Right lobe of liver (tissue), 4 donors: ENCODE measurements at regions not wholly inside any gene's neighbourhood (a gene's known extent, or its start where the extent isn't known, plus 50 kb on each side); places are given as distances from the start of the nearest gene placed in this dataset.

ENCODE experiments used
- POLR2A ChIP-seq: fragments of 450-650 bp; IDR thresholded peaks from one replicate; pipeline ENCODE4 v1.6.1; 2017; ENCODE audit warnings: antibody characterized with exemption, mild to moderate bottlenecking
- TF ChIP-seq, protein P1 (sequence below), 4 donors: fragments of 200-600 bp in 3 of 4; fragments of 450-650 bp in 1 of 4; IDR thresholded peaks; one replicate each; pipeline versions ENCODE4 v1.5.1 to v1.8.0; 2016 to 2022; ENCODE audit warnings: antibody characterized with exemption in 4 of 4, mild to moderate bottlenecking in 2 of 4
- donor health status: DM: no; HTN: no; CAD: no.
- donor health status: DM: no; HTN: no; CAD: no.
- donor health status: DM: no; HTN: yes; CAD: no.

- TF ChIP-seq, protein P1, sequence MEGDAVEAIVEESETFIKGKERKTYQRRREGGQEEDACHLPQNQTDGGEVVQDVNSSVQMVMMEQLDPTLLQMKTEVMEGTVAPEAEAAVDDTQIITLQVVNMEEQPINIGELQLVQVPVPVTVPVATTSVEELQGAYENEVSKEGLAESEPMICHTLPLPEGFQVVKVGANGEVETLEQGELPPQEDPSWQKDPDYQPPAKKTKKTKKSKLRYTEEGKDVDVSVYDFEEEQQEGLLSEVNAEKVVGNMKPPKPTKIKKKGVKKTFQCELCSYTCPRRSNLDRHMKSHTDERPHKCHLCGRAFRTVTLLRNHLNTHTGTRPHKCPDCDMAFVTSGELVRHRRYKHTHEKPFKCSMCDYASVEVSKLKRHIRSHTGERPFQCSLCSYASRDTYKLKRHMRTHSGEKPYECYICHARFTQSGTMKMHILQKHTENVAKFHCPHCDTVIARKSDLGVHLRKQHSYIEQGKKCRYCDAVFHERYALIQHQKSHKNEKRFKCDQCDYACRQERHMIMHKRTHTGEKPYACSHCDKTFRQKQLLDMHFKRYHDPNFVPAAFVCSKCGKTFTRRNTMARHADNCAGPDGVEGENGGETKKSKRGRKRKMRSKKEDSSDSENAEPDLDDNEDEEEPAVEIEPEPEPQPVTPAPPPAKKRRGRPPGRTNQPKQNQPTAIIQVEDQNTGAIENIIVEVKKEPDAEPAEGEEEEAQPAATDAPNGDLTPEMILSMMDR (IDR thresholded peaks at IDR 0.05) = no peak
- TF ChIP-seq POLR2A = no peak
Observed at GRCh38 chr10:8326396-8327139, 272.1 kb downstream of the GATA3 start.
